ENCODE measurements at regions not wholly inside any gene's neighbourhood (a gene's known extent, or its start where the extent isn't known, plus 50 kb on each side); places are given as distances from the start of the nearest gene placed in this dataset.

DNA sequence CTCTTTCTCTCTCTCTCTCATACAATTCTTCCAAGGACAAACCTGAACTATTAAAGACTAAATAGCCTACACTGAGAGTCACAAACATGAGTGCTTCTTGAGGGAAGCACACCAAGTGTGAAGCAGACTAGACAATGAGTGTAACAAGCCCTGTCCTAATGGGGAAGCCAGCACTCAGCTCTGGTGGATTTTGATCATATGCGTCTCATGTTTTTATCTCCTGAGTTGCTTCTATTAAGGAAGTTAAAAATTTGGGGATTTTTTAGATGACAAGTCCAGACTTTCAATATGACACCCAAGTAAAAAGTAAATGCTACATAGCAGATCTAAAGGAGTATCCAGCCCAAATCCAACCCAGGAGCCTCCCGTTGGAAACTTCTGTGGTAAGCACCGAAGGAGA is 437.8 kb downstream of the RFC3 start:
- DNase-seq: no peak

DNA sequence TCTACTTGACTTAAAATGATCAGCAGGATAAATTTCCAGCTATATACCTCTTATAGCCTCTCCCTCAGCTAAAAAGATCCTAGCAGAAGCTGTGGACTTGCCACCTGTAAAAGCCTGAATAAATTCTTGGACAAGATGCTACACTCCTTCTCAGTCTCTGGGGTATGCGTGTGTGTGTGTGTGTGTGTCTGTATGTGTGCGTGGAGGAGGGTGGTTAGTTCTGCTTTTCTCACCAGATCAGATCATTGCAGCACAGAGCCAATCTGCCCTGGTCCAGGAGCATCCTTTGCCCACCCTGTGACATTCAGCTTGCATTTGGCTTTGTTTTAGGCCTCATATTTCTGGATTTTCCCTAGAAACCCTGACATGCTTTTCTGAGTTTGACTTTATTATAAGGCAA is 438.3 kb downstream of the RFC3 start:
- no peak for DNase-seq

GRCh38 chr13:34257966-34258365 is 440.0 kb downstream of the RFC3 start:
- DNase-seq: no peak

DNA sequence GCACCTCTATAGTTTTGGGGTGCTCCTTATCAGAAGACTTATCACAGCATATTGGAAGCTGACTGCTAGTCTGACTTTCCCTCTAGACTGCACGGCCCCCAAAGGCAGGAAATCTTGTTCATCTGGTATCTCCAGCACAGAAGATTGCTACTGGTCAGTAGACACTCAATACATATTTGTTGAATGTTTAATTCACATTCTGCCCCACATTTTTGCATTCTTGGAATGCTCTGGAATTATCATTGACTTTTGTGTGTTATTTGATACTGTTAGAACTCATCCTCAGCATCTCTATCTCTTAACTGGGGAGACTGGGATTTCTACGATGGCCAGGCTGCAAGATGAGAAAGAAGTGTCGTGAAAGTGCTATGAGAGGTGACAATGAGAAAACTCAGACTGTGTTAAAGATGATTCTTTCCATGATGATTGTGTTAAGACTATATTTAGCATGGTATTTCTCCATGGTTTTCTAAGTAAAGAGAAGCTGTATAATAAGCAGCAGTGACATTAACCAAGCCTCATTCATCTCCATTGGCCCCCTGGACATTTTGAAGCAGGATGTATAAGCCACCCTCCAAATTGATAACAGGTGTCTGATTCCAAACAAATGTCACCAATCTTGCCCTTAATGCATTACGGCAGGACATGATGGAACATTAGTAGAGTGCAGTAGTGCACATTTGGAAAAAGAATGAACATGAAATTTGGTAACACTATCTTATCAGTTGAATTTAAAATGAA is 440.9 kb downstream of the RFC3 start:
- no peak for DNase-seq

DNA sequence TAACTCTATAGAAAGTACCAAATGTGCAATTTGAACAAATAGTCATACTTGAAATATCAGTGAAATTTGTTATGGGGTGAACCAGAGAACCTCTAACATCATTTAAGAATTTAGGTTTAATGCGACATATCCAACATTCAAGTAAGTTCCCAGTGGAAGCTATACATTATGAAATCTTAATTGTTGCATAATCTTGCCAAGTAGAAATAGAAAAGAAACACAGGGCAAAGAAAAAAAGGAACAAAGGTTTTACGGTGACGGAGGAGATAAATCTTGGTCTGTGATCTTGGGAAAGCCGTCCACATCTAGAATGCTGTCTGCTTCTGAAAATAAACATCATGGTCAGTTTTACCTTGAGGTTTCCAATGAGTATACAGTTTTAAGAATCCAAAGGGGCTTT is 445.7 kb downstream of the RFC3 start:
- DNase-seq: no peak

- DNase-seq: no peak
Measured at GRCh38 chr13:34265046-34265679, 447.2 kb downstream of the RFC3 start.

DNA sequence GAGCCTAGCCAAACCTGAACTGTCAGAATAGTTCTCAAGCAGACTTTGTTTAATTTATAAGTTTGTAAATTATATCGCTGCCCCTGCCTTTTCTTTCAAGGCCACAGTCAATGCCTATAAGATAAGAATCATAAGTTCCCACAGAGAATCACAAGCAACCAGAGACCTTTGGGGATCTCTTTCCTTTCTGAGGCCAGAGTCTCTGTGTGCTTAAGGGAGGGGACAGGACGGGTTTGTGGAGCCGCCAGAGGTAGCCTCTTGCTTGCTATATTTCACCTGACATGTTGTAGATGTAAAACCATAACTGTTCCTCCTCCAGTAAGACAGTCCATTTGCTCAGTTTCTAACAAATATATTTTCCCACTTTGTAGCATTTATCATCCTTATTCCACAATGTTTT is 458.8 kb downstream of the RFC3 start:
- no peak for DNase-seq

- no peak for DNase-seq
Measured at GRCh38 chr13:34277936-34278335, 460.0 kb downstream of the RFC3 start.

- no peak for DNase-seq
Measured at GRCh38 chr13:34278780-34279179, 460.8 kb downstream of the RFC3 start.

GRCh38 chr13:34290661-34291060 is 472.7 kb downstream of the RFC3 start:
- DNase-seq: no peak

- DNase-seq: no peak
Measured at GRCh38 chr13:34294483-34295129, 476.7 kb downstream of the RFC3 start.

DNA sequence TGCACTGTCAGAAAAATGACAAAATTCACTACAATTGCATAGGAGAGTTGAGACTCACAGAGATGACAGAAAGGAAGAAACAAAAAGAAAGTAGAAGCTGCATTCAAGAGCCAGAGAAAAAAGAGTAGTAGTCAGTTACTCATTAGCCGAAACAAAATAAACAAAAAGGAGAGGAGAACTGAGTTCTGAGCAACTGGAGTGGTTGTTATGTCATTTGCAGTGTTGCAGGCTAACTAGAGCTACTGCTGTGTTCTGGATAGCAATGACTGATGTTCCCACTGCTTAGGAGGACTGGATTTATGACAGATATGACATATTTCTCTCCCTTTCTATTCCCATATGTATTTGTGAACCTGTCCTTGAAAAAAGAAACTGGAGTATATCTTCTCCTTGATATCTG is 482.6 kb downstream of the RFC3 start:
- DNase-seq: no peak

DNA sequence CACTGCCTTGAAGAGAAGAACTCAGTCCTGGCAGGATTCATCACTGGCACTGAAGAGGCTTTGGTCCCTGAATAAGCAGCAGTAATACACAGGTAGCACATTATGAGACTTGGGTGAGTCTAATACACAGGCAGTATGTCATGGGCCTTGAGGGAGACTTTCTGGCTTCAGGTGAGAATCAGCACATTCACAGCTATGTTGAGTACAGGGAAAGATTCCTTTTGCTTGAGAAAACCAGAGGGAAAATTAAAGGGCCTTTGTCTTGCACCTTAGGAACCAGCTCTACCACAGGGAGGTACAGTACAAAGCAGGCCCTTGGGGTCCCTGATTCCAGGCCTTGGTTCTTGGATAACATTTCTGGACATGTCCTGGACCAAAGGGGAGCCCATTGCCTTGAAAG is 484.6 kb downstream of the RFC3 start:
- no peak for DNase-seq

- DNase-seq: no peak
Measured at GRCh38 chr13:34303346-34303745, 485.4 kb downstream of the RFC3 start.

GRCh38 chr13:34307607-34308006 is 489.7 kb downstream of the RFC3 start:
- no peak for DNase-seq

DNA sequence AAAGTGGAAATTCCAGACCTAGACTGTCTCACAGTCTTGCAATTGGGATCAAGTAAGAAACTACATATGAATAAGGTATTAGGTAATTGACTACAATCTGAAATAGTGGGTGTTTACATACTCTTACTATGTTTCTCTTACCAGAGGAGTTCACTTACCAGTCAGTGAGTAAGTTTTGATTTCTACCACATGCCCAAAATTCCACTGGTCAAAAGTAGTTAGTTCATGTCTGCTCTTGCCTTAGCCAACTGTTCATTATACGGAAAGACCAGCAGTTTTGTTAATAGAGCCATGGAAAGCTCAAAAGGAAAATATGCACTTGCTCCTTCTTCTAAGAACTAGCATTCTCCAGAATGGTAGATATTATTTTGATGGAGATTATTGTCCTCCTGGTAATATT is 490.8 kb downstream of the RFC3 start:
- no peak for DNase-seq

DNA sequence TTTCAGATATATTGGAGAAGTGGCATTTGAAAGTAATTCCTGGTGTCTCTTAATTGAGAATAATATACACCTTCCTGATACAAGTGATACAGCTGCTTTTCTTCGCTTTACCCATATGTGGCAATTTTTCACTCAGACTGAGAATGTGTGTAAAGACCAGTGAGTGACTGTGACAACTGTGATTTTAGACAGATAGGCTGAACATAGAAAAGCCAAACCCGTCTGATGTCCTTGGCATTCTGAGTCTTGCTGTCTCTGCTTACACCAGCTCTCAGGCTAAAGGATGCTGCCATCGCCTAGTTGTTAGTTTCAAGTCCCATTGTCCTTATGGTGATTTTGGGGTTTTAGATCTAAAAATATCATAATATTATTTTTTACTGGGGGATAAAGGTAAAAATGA is 492.6 kb downstream of the RFC3 start:
- no peak for DNase-seq

- DNase-seq: no peak
Measured at GRCh38 chr13:34311251-34311650, 493.3 kb downstream of the RFC3 start.

- no peak for DNase-seq
Measured at GRCh38 chr13:34312578-34312977, 494.6 kb downstream of the RFC3 start.

DNA sequence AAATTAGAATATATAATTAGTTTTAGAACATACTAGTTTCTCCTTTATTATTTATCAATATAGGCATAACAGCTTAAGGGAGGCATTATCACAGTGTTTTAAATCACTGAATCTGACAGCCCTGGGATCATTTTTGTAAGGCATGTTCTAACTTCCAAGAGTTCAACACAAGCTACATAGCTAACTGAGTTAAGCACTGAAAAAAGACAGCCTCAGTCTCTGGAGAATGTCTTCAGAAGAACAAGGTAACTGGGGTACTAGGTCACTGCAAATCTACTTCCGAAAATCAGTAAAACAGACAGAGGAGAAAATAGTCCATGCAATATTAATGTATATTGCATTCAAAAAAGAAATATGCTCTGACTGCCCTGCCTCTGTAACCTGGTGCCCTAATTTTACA is 502.1 kb downstream of the RFC3 start:
- no peak for DNase-seq

DNA sequence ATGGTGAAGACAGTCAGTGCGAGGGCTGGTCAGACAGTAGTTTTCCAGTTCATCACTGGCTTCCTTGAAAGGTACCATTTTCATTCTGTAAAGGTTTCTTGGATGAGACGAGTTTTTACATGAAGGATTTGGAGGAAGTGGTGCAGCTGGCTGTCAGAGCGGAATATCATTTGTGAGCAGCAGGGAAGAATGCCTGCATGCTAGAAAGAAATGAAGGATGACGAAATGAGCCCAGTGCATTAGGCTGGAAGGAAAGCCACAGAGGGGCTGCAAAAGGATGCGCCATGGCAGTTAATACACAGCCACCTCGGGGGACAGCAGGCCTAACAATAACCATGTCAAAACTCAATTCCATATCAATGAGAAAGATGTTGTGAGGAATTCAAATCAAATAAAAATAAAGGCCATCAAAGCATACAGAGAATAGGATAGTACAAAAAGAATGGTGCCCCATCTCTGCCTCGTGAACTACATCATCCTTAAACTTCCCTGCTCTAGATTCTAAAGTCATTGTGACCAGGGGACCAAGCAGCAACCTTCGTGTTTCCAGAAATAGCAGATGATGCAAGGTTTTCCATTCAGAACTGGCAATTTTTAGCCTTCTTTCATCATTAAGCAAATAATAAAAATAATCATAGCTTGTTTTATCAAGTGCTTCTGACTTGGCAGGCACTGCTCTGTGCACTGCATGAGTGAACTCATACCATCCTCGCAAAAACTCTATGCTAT is 504.2 kb downstream of the RFC3 start:
- DNase-seq: no peak

DNA sequence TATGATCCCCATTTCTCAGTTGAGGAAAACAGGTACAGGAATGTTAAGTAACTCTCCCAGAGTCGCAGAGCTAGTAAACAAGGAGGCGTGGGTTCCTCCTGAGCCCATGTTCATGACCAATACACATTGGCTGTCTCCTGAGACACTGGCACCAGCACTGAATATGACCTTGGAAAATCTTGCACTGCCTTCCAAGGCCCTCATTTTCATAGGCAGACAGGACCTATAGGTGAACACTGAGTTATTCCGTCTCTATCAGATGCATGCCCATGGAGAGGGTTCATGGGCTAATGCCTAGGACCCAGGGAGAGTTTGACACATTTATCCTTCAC is 504.8 kb downstream of the RFC3 start:
- no peak for DNase-seq

GRCh38 chr13:34335014-34336007 is 517.4 kb downstream of the RFC3 start:
- no peak for DNase-seq

Data from activated naive CD4-positive, alpha-beta T cell treated with Interleukin-2 at 50 U/mL for 16 hours (primary cell).